ENCODE measurements at regions not wholly inside any gene's neighbourhood (a gene's known extent, or its start where the extent isn't known, plus 50 kb on each side); places are given as distances from the start of the nearest gene placed in this dataset.

DNA sequence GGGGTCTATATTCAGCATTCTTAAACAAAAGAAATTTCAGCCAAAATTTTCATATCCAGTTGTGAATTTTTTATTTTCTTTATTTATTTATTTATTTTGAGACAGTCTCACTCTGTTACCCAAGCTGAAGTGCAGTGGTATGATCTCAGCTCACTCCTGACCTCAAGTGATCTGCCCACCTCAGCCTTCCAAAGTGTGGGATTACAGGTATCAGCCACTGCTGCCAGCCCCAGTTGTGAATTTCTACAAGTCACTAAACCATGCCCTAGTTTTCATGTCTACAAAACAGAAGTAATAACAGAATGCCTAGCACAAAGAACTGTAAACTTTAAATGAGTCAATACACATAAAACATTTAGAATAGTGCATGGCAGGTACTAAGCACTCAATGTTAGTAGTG, 254.2 kb downstream of the C12orf50 start:
- TF ChIP-seq EZH2 (IDR thresholded peaks at IDR 0.05; ENCODE audit: borderline replicate concordance, insufficient read depth, low read depth, low read length, poor library complexity, severe bottlenecking), result no peak
- TF ChIP-seq, protein P1, sequence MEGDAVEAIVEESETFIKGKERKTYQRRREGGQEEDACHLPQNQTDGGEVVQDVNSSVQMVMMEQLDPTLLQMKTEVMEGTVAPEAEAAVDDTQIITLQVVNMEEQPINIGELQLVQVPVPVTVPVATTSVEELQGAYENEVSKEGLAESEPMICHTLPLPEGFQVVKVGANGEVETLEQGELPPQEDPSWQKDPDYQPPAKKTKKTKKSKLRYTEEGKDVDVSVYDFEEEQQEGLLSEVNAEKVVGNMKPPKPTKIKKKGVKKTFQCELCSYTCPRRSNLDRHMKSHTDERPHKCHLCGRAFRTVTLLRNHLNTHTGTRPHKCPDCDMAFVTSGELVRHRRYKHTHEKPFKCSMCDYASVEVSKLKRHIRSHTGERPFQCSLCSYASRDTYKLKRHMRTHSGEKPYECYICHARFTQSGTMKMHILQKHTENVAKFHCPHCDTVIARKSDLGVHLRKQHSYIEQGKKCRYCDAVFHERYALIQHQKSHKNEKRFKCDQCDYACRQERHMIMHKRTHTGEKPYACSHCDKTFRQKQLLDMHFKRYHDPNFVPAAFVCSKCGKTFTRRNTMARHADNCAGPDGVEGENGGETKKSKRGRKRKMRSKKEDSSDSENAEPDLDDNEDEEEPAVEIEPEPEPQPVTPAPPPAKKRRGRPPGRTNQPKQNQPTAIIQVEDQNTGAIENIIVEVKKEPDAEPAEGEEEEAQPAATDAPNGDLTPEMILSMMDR (IDR thresholded peaks at IDR 0.05), result no peak

All from B cell (primary cell).